GM18520 (cell line): ENCODE measurements at regions not wholly inside any gene's neighbourhood (a gene's known extent, or its start where the extent isn't known, plus 50 kb on each side); places are given as distances from the start of the nearest gene placed in this dataset.
A peak's percentile ranks its signal among the peaks of the same experiment; 100 is the strongest.

Experiments
- ATAC-seq: cut with Tn5 transposase; IDR thresholded peaks from one replicate; pipeline ENCODE4 v1.9.1; 2021; ENCODE audit not compliant: unreplicated experiment

DNA sequence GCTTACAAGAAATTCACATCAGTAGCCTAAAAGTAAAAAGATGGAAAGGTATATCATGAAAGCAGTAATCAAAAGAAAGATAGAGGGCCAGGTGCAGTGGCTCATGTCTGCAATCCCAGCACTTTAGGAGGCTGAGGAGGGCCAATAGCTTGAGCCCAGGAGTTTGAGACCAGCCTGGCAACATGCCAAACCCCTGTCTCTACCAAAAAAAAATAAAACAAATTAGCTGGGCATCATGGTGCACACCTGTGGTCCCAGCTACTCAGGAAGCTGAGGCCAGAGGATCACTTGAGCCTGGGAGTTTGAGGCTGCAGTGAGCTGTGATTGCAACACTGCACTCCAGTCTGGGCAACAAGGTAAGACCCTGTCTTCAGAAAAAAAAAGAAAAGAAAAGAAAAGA is 55.5 kb downstream of the GSPT2 start:
- ATAC-seq = no peak

DNA sequence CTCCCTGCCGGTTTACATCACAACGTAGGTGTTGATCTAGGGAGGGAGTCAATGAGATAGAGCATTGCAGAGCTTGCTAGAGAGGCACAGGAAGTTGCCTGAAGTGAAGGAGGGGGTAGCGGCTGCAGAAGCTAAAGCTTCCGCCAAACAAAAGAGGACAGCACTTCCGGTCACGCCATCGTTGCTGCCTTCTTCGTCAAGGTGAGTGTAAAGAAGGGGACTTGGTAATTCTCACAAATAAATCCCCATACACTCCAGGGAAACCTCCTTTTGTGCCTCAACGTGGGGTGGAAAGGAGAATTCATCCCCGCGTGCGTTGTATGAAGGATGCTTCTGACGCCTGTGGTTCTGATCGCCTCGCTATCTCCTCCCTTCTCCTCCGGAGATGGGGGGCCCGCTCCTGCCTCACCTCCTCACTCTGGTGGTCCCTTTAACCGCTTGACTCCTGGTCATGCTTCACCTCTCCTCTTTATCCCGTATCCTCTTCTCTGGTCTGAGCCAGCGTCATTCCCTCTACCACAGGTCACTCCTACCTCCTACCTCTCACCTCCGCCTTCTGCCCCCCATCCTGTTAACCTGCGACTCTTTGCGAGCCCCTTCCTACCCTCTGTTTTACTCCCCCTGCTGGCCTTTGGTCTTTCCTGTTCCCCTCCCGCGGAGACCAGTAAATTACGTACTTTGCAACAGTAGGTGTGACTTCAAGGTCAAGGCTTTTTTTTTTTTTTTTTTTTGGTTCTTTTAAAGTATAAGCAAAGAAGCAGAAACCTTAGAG is 59.9 kb downstream of the GSPT2 start:
- ATAC-seq = peak; percentile 78

DNA sequence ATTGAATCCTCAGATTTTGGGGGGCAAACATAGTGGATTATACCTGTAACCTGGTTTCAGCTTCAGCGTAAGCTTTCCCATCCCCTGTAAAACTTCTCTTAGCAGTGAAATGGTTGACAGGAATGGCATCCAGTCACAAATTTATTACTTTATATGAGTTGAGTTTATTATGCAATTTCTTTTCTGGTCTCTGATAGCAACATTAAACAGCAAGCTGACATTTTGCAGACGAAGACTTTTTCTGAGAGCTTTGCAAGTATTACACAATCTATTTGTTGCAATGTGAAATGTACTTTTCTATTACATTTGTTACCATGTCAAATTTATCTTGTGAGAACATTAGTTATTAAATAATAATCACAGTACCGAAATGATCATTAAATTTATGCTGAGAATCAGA is 60.6 kb downstream of the GSPT2 start:
- no peak for ATAC-seq

DNA sequence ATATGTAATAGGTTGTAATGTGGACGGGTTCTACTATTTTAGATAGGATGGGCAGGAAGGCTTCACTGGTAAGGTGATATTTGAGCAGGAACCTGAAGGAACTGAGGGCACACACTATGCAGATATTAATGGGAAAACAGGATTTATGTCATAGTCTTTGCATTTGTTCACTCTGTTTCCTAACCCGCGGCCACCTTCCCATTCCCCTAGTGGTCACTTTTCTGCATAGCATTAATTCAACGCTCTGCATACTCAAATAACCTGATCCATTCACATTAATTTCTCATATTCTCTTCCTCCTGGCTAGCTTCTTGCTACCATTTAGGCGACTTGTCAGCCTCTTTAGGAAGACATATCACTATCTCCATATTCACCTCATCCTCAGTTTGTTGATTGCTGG is 61.5 kb downstream of the GSPT2 start:
- no peak for ATAC-seq

DNA sequence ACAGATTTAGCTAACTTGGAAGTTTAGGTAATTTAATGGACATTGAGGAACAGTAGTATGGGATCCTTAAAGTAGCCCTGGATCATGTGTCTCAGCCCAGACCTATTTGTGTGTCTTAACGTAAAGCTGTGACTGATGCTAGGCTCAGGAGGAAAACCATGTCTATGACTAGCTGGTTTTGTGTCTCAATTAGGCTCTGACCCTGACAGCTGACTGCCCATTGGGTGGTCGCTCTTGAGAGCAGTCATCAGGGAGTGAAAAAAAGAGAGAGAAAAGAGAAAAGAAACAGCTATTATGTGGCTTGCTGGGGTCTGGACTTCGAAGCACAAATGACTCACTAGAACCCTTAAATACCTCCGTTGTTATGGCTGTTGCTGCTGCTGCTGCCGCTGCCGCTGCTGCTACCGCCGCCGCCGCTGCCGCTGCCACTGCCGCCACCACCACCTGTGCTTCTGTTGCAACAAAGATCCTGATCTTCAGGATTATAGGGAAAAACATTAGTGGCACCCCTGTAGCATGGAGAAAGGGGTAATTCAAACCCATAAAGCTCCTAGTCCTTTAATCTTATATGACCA is 70.7 kb downstream of the GSPT2 start:
- ATAC-seq = no peak

DNA sequence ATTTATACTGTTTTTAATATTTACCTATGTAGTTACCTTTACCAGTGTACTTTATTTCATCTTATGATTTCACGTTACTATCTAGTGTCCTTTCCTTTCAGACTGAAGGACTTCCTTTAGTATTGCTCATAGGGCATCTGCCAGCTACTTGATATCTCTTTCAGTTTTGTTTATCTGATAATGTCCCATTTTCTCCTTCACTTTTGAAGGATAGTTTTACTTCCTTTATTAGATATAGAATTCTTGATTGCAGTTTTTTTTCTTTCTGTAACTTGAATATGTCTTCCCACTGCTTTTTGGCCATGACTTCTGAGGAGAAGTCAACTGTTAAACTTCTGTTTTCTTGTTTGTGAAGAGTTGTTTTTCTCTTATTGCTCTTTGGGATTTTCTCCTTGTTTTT is 69.4 kb upstream of the MAGED1 start:
- no peak for ATAC-seq

DNA sequence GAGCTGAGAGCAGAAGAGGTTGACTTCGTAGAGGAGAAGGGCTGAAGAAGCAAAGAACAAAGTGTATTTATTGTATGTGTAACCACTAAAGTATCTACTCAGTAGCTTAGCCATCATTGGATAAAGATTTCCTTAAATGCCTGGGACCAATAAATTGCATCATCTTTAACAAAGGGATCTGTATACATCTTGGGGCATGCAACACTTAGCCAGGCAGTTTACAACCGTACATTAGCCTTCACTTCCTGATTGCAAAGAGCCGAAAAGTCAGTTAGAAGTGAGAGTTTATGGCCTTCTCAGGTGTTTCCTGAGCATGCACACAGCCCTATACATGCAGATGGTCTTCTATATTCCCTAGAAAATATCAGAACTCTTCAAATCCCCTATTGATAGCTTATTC is 68.0 kb upstream of the MAGED1 start:
- no peak for ATAC-seq

DNA sequence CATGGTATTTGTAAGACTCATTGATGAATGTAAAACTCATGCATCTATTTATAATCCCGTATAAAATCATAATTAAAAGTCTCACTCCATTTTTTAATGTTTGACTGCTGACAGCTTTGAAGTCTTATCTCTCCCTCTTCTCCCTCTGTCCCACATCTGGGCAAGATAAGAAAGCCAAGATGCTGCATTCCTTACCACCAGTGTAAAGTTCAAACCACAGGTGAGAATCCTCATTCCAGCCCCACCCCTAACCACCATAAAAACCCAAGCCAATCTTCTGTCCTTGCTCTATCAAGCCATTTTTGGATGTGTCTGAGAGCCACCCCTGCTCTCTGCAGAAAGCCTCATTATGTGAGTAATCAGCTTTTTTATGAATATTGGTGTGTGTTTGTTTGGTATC is 59.3 kb upstream of the MAGED1 start:
- ATAC-seq = no peak

DNA sequence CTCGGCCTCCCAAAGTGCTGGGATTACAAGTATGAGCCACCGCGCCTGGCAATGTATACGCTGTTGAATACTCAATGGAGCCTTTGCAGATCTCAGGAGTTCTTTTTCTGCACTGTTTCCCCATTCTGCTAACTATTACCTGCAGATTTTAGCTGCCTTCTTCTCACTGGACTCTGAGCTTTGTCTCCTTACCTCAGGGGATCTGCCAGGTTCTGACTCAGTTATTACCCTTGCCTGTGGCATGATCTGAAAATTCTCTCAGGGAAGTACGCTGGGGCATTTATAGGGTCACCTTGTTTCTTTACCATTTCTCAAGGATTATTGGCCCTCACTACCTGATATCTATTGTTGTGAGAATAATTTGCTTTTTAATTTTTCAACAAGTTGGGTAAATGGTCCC is 56.6 kb upstream of the MAGED1 start:
- ATAC-seq = no peak

DNA sequence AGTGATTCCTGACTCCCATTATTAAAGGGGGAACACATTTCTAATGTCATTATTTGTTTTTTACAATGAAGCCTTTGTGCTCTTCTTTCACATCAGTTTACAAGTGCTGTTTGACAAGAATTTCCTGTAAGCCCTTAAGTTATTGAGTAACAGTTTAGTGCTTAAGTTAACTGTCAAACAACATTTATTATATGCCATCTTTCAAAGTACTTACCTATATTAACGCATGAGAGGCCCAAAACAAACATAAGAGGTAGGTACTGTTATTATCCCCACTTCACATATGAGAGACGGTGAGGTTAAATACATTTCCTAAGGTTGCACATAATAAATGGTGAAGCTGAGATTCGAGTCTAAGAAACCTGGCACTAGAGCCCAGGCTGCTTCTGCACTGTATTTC is 56.0 kb upstream of the MAGED1 start:
- ATAC-seq = no peak

DNA sequence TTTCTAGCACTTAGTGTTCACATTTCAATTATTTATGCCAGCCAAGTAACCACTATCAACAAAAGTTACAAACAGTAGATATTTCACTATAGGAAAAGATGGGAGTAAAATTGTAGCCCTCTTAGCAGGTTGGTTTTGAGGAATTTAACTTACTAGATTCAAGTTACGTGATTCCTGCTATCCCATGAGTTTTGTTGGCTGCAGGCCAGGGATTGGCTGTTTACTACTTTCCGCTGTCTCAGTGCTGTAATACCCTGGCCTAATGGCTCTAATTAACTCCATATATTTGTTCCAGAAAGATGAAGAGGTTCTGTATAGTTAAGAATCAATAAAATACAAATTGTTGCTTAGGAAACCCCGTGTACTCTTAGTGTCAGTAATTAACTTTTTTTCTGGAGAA is 55.5 kb upstream of the MAGED1 start:
- no peak for ATAC-seq
